Keratinocyte (primary cell): ENCODE measurements at regions not wholly inside any gene's neighbourhood (a gene's known extent, or its start where the extent isn't known, plus 50 kb on each side); places are given as distances from the start of the nearest gene placed in this dataset.

Experiments
- EZH2 ChIP-seq: IDR thresholded peaks from one replicate; pipeline ENCODE4 v1.6.1; 2012; ENCODE audit warnings: inconsistent platforms, mild to moderate bottlenecking, low read length, moderate library complexity
- TF ChIP-seq, protein P1 (sequence below), 3 experiments: IDR thresholded peaks in 1 of 3; conservative IDR thresholded peaks in 1 of 3; optimal IDR thresholded peaks in 1 of 3; 2 replicates in 2 of 3; 3 replicates in 1 of 3; pipeline versions ENCODE3 to v1.5.1; 2011; ENCODE audit warnings: low read length in 3 of 3, mild to moderate bottlenecking in 3 of 3, moderate library complexity in 2 of 3, control low read depth in 1 of 3, inconsistent platforms in 1 of 3; ENCODE audit not compliant: insufficient read depth in 2 of 3; ENCODE audit errors: extremely low read depth in 1 of 3

DNA sequence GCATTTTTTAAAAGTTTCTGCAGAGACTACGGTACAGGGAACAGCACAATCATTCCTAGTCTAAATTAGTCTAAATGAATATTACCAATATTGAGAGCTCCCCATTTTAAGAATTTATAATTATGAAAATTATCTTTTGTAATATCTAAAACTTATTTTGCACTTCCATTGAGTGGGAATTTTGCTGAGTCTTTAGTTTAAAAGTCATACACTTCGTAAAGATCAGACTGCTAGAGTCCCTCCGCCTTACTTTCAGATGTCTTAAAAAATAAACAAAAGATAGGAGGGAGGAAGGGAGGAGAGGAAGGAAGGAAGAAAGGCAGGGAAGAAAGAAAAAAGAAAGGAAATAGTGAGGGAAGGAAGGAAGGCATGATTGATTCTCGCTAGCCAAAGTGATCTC lies 278.2 kb upstream of the PRDM1 start:
- TF ChIP-seq, protein P1, sequence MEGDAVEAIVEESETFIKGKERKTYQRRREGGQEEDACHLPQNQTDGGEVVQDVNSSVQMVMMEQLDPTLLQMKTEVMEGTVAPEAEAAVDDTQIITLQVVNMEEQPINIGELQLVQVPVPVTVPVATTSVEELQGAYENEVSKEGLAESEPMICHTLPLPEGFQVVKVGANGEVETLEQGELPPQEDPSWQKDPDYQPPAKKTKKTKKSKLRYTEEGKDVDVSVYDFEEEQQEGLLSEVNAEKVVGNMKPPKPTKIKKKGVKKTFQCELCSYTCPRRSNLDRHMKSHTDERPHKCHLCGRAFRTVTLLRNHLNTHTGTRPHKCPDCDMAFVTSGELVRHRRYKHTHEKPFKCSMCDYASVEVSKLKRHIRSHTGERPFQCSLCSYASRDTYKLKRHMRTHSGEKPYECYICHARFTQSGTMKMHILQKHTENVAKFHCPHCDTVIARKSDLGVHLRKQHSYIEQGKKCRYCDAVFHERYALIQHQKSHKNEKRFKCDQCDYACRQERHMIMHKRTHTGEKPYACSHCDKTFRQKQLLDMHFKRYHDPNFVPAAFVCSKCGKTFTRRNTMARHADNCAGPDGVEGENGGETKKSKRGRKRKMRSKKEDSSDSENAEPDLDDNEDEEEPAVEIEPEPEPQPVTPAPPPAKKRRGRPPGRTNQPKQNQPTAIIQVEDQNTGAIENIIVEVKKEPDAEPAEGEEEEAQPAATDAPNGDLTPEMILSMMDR (optimal IDR thresholded peaks at IDR 0.05 in 1 of 3, IDR thresholded peaks at IDR 0.05 in 1 of 3, conservative IDR thresholded peaks at IDR 0.05 in 1 of 3; ENCODE audit: extremely low read depth in 1 of 3, insufficient read depth in 2 of 3, low read length in 3 of 3) = no peak
- no peak for TF ChIP-seq EZH2
